SKM-1 treated with dmso at 0.1 percent for 144 hours (cell line): ENCODE measurements at regions not wholly inside any gene's neighbourhood (a gene's known extent, or its start where the extent isn't known, plus 50 kb on each side); places are given as distances from the start of the nearest gene placed in this dataset.
"Not testable (repeated sequence)": the region's sequence is repeated elsewhere in the genome, so short reads cannot be mapped to it uniquely, and the experiment has no call there.

ENCODE experiments used
- DNase-seq: peaks from one replicate; lab custom pipeline; 2025; ENCODE audit not compliant: unreplicated experiment; lab: John Stamatoyannopoulos, UW

DNA sequence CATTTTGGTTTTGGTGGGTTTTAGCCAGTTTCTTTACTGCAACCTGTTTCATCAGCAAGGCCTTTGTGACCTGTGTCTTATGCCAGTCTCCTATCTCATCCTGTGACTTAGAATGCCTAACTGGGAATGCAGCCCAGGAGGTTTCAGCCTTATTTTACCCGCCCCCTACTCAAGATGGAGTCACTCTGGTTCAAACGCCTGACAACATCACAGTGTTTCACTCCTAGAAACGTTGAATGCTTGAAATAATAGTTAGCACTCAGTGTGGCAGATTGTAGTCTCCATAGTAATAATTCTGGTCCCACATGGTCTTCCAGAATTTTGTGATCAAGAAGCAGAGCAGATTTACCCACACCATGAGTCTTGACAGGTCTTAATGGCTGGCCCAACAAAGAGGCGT is 159.0 kb upstream of the TRIB2 start:
- no peak for DNase-seq

DNA sequence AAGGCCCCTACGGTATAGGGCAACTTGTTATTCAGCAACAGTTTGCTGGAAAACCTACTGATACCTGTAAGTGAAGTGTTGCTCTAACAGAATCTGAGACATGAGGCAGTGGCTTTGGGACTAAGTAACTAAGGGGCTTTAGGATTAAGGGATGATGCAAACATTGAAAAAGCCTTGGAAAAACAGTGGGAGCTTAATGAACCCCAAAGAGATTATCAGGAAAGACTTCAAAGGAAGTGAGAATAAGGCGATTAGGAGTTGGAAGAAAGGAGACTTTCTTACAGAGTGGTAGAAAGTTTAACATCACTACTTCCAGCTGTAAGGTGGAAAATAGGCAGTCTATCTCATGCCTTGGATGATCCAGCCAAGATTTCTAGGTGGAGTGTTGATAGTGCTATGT is 158.2 kb upstream of the TRIB2 start:
- no peak for DNase-seq

DNA sequence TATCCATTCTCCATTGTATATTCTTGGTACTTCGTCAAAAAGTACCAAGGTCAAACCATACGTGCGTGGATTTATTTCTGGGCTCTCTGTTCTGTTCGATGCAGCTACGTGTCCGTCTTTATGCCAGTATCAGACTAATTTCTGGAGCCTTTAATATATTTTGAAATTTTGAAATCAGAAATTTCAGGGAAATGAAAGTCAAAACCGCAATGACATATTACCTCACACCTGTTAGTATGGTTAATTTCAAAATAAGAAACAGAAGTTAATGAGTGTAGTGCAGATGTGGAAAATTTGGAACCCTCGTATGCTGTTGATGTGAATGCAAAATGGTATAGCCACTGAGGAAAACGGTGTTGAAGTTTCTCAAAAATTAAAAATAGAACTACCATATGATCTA is 156.1 kb upstream of the TRIB2 start:
- DNase-seq = no peak

DNA sequence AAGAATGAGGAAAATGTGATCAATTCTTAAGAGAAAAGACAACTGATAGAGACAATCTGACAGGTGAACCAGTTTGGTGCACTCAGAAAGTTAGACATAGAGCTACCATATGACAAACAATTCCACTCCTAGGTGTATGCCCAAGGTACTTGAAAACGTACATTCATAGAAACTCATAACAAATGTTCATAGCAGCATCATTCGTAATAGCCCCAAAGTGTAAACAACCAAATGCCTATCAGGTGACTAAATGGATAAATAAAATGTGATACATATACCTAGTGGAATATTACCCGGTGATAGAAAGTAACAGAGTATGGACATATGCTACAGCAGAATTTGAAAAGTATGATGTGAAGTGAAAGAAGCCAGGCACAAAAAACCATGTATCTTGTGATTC is 149.3 kb upstream of the TRIB2 start:
- no peak for DNase-seq

DNA sequence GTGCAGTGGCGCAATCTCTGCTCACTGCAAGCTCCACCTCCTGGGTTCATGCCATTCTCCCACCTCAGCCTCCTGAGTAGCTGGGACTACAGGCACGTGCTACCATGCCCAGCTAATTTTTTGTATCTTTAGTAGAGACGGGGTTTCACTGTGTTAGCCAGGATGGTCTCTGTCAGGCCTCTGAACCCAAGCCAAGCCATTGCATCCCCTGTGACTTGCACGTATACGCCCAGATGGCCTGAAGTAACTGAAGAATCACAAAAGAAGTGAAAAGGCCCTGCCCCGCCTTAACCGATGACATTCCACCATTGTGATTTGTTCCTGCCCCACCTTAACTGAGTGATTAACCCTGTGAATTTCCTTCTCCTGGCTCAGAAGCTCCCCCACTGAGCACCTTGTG is 147.2 kb upstream of the TRIB2 start:
- DNase-seq = not testable (repeated sequence)

DNA sequence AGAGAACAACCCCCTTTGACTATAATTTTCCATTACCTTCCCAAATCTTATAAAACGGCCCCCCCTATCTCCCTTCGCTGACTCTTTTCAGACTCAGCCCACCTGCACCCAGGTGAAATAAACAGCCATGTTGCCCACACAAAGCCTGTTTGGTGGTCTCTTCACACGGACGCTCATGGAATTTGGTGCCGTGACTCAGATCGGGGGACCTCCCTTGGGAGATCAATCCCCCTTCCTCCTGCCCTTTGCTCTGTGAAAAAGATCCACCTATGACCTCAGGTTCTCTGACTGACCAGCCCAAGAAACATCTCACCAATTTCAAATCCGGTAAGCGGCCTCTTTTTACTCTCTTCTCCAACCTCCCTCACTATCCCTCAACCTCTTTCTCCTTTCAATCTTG is 146.8 kb upstream of the TRIB2 start:
- not testable (repeated sequence) for DNase-seq

DNA sequence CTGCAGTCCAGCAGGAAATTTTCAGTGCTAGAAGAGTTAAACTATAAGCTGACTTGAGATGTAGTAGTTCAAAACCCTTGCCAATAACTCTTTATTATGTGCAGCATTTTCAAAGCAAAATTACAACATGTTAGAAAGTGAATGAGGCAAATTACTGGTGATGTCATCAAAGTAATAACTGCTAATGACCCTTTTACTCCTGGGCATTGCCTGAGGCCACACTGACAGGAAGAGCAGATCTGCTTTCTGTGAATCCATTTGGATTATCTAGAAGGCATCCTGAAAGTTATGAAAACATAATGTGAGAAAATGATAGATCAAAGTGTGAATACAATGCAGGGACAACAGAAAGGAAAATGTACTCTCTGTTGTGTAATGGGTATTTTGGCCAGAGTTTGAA is 139.6 kb upstream of the TRIB2 start:
- no peak for DNase-seq

DNA sequence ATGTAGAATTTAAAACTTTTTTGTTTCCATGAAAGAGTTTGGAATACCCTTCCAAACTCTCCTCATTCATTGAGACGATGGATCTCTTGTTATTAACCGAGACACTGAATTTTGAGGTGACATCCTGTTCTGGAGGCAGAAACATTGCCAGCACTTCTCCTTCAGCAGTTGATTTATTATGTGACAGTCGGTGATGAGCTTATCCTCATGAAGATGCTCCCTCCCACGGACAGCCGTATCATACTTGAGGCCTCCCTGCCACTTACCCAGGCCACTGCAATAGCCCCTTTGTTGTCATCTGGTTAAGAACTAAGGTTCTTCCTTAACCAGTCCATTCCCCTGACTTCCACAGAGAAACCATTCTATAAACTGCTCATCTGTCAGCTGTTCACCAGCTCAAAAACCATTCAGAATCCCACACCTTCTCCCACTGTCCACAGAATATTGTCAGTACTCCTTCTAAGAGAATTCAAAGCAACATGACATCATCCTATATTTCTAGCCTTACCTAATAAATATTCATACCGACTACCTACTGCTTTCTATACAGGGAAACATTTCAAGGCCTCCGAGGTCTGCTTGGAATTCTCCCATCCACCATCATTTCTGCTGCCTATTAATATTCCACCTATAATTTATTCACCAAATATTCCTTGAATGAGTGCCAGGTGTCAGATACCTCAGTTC is 139.0 kb upstream of the TRIB2 start:
- no peak for DNase-seq

DNA sequence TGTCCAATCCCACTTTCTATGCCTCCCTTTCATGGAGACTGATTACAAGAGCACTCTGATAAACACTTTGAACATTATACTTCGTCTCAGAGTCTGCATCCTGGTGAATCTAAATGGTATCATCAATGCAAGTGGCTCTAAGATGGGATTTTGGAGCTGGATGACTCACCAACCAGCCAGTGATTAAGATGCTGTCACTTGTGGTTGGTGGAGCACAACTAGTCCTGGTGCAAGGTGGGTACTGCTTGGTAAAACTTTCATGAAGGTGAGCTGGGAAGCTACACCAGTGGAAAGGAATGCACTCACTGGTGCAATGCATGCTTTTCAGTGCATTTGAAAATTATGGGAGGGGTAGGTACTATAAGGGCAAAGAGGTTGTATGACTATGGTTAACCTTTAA is 137.7 kb upstream of the TRIB2 start:
- no peak for DNase-seq

DNA sequence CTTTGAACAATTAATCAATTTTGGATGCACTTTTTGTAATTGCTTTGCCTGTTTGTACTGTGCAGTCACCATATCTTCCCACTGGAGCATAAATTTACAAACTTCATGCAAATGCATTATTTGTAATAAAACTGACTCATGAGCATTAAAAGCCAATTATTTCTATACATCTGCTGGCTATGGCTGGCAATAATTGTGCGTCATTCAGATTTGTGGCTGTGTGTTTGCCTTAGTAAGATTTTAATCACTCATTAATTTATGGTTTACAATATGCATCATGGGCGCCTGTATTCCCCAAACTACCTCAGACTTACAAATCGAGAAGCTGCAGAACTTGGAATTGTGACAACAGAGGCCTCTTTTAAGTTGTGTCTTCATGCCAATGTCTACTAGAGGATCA is 132.4 kb upstream of the TRIB2 start:
- DNase-seq = no peak

DNA sequence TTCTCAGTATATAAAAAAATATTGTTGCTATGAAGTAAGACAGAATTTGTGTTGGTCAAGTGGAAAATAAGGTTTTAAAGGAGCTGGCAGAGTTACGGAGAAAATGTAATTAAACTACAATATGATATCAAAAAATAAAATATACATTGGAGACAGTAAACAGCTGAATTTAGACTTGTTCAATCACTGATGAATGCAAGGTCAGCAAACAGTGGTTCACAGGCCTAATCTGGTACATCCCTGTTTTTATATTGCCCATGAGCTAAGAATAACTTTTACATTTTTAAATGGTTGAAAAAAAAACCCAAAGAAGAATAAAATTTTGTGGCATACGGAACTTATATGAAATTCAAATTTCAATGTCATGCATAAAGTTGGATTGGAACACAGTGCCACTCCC is 131.0 kb upstream of the TRIB2 start:
- no peak for DNase-seq

DNA sequence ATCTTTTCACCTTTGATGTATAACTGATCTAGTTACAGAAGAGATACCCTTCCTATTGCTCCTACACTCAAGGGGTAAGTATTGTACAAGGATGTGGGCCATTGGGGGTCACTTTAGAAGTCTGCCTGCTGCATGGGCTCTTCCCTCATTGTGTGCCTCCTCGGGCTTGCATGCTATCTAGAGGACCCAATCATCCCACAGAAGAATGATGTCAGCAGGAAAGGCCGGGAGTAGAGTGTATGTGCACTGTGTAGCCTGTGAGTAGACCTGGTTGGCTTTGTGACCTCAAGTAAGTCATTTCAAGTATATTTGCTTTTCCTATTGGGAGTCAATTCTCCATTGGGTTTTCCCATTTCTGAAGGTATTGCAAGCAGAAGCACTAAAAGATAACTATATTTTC is 129.5 kb upstream of the TRIB2 start:
- DNase-seq = no peak

DNA sequence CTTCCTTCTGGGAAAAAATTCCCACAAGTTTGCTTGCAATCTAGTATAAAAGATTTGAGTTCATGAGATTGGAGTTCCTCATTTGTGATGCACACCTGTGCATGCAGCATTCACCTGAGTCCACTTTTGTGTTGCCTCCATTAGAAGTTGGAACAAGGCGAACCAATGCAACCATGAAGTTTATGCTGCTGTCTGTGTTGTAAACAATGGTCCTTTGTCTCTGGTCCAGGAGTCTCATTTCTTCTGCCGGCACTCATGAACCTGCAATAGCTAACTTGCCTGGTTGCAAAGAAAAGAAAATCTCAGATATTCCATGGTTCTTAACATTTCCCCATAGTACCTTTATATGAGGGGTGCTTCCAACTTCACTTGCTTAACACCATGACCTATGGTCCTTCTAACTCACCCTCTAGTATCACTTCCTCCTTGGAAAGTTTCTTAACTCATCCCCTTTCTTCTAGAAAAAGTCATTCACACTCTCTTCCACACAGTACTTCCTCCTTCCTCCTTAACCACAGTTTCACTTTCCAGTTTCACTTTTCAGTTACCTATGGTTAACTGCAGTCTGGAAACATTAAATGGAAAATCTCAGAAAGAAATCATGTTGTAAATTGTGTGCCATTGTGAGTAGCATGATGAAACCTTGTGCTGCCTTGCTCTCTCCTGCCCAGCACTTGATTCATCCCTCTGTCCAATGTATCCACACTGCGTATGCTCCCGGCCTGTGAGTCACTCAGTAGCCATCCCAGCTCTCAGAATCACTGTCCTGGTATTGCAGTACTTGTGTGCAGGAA is 128.8 kb upstream of the TRIB2 start:
- peak; percentile 98 for DNase-seq

DNA sequence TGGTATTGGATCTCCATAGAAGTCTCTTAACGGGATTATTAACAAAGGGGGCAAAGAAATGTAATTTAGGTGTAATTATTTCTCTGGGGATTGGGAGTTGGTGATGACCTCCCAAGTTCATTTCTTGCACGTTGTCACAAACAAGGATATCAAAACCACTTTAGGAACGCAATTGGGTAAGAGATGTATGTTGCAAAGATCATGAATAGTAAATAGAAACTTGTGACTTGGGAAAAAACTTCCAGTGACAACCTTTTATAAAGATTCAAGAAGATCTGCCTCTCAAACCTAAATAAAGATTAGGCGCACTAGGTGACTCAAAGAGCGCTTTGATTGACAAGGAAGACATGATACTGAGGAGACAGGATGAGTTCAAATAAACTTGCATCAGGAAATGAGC is 127.8 kb upstream of the TRIB2 start:
- DNase-seq = no peak

DNA sequence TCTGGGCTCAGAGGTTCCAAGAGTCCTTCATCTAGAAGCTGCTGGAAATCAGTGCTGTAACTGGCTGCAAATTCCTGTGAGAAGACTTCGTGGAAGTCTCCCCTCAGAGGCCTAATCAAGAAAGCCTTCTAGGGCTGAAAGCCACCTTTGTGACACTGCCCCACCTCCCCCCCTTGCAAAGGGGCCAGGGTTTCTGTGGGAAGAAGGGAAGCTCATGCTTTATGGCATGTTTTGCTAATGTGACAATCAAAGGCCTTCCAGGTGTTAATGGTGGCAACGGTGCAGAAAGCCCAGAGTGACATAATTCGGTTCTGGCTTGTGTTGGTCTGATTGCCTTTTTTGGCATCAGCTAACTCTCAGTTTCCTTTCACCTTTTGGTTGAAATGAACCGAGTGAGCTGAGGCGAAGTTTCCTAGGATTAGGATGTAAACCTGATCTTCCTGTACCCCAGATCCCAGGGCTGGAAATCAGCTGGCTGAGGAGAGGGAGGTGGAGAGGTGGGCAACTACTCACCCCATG is 126.9 kb upstream of the TRIB2 start:
- DNase-seq = no peak

DNA sequence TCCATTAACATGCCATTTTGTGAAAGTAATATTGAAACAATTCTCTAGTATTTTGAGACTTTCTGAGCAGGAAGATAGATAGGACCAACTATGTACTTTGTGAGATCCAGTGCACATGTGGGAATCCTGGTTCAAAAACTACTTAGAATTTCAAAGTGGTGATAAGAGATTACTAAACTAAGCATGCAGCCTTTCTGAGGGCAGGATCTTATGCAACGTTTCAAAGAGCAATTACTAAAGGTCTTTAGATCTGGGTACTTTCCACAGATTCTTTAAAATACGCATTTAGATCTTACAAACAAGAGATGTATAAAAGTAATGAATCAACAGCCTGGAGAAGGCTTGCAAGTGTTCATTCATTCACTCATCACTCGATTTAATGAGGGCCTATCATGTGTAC is 124.4 kb upstream of the TRIB2 start:
- DNase-seq = no peak

DNA sequence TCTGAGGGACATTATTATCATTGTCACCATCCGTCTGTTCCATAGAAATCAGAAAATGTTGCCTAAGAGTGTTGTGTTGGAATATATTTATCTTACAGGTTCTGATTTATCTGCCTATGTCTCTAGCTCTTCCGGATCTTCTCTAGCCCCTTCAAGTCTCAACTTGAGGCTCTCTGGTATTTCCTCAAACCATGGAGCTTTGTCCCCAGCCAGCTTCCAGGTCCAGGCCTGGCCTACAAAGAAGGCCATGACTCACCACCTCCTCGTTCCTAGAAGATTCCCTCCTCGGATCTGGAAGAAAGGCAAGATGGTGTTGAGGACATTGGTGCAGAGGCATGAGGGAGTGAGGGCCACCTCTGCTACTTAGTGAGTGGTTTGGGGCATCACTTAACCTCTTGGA is 122.1 kb upstream of the TRIB2 start:
- no peak for DNase-seq

DNA sequence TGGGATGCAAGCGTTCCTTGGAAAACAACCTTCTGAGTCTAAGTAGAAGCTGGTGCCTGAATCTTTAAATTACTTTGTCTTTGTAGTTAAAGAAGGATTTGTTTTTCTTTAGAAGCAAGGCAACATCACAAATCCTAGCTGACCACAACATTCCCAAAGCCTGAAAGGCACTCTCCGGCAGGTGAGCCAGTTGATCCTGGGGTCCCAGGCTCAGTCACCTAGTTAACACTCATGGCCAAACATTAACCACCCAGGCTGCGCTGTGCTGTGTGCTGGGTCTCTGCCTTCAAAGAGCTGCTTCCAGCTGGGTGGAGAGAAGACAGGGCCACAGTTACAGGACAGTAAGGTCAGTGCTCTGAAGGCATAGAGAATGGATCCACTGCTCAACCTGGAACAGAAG is 120.0 kb upstream of the TRIB2 start:
- DNase-seq = no peak

DNA sequence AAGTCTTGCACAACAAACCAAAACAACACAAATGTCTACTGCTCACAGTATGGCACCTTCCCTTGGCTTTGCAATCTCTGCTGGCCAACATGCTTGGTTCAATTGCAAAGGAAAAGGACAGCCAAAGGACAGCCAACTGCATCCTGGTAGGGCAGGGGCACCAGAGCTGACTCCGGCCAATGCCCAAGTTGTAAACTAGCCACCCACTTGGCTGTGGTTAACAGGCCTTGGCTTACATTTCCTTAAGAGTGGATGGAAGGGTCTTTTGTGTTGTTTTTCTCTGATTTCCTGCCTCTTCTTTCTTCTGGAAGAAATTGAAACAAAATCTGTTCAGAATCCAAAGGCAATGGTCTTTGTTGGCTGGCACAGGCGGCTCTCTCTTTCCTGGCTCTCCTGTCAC is 119.1 kb upstream of the TRIB2 start:
- no peak for DNase-seq

DNA sequence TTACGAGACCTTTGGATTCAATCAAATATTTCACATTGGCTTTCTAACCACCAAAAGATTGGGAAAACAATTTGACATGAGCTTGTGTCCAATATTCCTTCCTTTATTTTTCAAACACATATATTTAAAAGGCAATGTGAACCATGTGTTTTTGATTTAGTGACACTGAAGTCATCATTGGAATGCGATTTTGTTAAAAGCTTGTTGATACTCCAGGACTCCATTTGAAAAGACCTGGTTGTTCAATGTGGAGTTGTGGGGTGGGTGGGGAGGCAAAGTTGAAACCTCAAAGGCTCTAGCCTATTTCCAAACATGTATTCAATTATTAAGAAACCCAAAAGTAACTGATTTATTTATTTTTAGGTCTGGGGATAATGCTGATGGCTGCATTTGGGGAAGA is 114.1 kb upstream of the TRIB2 start:
- no peak for DNase-seq

DNA sequence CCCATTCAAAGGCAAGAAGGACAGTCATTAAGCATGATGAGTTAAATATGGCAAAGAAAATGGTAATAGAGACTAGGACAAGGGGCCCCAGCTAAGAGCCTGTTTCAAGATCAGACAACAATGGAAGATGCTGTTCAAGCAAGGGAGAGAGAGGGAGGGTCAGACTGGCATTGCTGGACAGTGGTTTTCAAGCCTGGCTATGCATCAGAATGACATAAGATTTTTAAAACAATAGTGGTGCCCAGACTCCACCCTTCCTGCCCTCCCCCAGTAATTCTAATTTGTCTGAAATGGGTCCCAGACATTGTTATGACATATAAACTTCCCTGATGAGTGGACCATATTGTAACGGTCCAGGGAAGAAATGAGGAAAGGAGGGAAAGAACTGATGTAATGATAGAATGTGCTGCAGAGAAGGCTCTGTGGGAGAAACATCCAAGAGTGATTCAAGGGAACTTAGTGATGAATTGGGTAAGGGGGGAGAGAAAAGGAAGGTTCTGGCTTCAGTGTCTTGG is 112.9 kb upstream of the TRIB2 start:
- no peak for DNase-seq

DNA sequence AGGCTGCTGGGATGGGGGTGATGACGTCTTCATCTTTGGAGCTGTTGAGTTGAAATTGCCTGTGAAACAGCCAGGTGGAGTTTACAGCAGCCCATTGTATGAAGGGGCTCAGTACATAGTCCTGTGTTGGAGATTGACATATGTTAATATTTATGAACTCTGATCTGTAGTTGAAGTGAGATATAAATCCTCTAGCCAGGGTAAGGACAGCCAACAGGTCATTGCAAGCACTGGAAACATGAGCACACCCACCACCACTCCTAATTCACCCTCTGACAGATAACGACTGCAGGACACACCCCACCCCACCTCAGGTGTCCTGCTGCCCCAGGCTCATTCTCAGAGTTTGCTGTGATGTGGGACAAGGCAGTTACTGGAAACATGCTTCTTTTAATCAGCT is 112.4 kb upstream of the TRIB2 start:
- no peak for DNase-seq
